ENCODE measurements at regions not wholly inside any gene's neighbourhood (a gene's known extent, or its start where the extent isn't known, plus 50 kb on each side); places are given as distances from the start of the nearest gene placed in this dataset.

- Histone ChIP-seq H3K9me3 (no peaks in the 10 kb centered on the region), H3K36me3 (no peaks in the 10 kb centered on the region), H3K4me3 (no peak overlapping the region), H3K4me1 (no peaks in the 10 kb centered on the region), H3K27me3 (no peaks in the 10 kb centered on the region), H3K27ac (no peak overlapping the region)
- DNase-seq (no peak), ATAC-seq (no peak)
- no peak for TF ChIP-seq CTCF (IDR thresholded peaks at IDR 0.05)
- intact Hi-C loops (cut with DNase I): no loop called here
These were observed 617.1 kb upstream of the AMOT start for GRCh38 chrX:113457719-113458118.

GRCh38 chrX:113455582-113455981 lies 615.0 kb upstream of the AMOT start:
- no peak for ATAC-seq
- intact Hi-C loops (cut with DNase I): no loop called here
- no peak overlapping the region for H3K4me3 ChIP-seq
- TF ChIP-seq CTCF (IDR thresholded peaks at IDR 0.05): no peak
- no peaks in the 10 kb centered on the region for H3K9me3 ChIP-seq
- no peaks in the 10 kb centered on the region for H3K27me3 ChIP-seq
- no peaks in the 10 kb centered on the region for H3K36me3 ChIP-seq
- DNase-seq: no peak
- no peak overlapping the region for H3K27ac ChIP-seq
- H3K4me1 ChIP-seq: no peaks in the 10 kb centered on the region

- no peak for TF ChIP-seq CTCF (IDR thresholded peaks at IDR 0.05)
- H3K27me3 ChIP-seq: no peaks in the 10 kb centered on the region
- intact Hi-C loops (cut with DNase I): no loop called here
- H3K4me3 ChIP-seq: no peak overlapping the region
- no peaks in the 10 kb centered on the region for H3K36me3 ChIP-seq
- ATAC-seq (no peak), DNase-seq (no peak)
- H3K9me3 ChIP-seq: no peaks in the 10 kb centered on the region
- H3K4me1 ChIP-seq: no peaks in the 10 kb centered on the region
- H3K27ac ChIP-seq: no peak overlapping the region
These were observed 588.4 kb upstream of the AMOT start for GRCh38 chrX:113429011-113429410.

- ATAC-seq: no peak
These were observed 581.7 kb upstream of the AMOT start for GRCh38 chrX:113422323-113422722.

GRCh38 chrX:113421432-113421831 lies 580.8 kb upstream of the AMOT start:
- intact Hi-C loops (cut with DNase I): no loop called here
- Histone ChIP-seq H3K9me3 (no peaks in the 10 kb centered on the region), H3K27me3 (no peaks in the 10 kb centered on the region), H3K4me1 (no peaks in the 10 kb centered on the region), H3K4me3 (no peak overlapping the region), H3K27ac (no peak overlapping the region), H3K36me3 (no peaks in the 10 kb centered on the region)
- ATAC-seq (no peak), DNase-seq (no peak)
- TF ChIP-seq CTCF (IDR thresholded peaks at IDR 0.05): no peak

More at GRCh38 chrX:113422323-113422722, 581.7 kb upstream of the AMOT start:
- H3K9me3 ChIP-seq: no peaks in the 10 kb centered on the region
- H3K4me3 ChIP-seq: no peak overlapping the region
- no peak for DNase-seq
- no peaks in the 10 kb centered on the region for H3K4me1 ChIP-seq
- no peak overlapping the region for H3K27ac ChIP-seq
- H3K27me3 ChIP-seq: no peaks in the 10 kb centered on the region
- intact Hi-C loops (cut with DNase I): no loop called here
- H3K36me3 ChIP-seq: no peaks in the 10 kb centered on the region
- TF ChIP-seq CTCF (IDR thresholded peaks at IDR 0.05): no peak

Measured in left lung (tissue), 4 donors.